GM19455 (cell line): ENCODE measurements at regions not wholly inside any gene's neighbourhood (a gene's known extent, or its start where the extent isn't known, plus 50 kb on each side); places are given as distances from the start of the nearest gene placed in this dataset.
"Not testable (repeated sequence)": the region's sequence is repeated elsewhere in the genome, so short reads cannot be mapped to it uniquely, and the experiment has no call there.

Experiments used
- ATAC-seq: cut with Tn5 transposase; IDR thresholded peaks from one replicate; pipeline ENCODE4 v1.9.1; 2021; ENCODE audit not compliant: unreplicated experiment

GRCh38 chr6:133099573-133099972 lies 141.6 kb upstream of the EYA4 start:
- no peak for ATAC-seq

- no peak for ATAC-seq
Measured at GRCh38 chr6:133100865-133101264, 140.3 kb upstream of the EYA4 start.

- no peak for ATAC-seq
Measured at GRCh38 chr6:133101790-133102189, 139.4 kb upstream of the EYA4 start.

- no peak for ATAC-seq
Measured at GRCh38 chr6:133106934-133107333, 134.2 kb upstream of the EYA4 start.

GRCh38 chr6:133108419-133108818 lies 132.7 kb upstream of the EYA4 start:
- ATAC-seq, result no peak

- no peak for ATAC-seq
Measured at GRCh38 chr6:133114973-133115372, 126.2 kb upstream of the EYA4 start.

GRCh38 chr6:133115946-133116345 lies 125.2 kb upstream of the EYA4 start:
- no peak for ATAC-seq

- no peak for ATAC-seq
Measured at GRCh38 chr6:133128191-133128590, 113.0 kb upstream of the EYA4 start.

- no peak for ATAC-seq
Measured at GRCh38 chr6:133129556-133129955, 111.6 kb upstream of the EYA4 start.

- no peak for ATAC-seq
Measured at GRCh38 chr6:133130863-133131262, 110.3 kb upstream of the EYA4 start.

GRCh38 chr6:133131621-133132465 lies 109.3 kb upstream of the EYA4 start:
- ATAC-seq, result no peak

GRCh38 chr6:133132466-133132971 lies 108.6 kb upstream of the EYA4 start:
- ATAC-seq, result no peak

- ATAC-seq, result no peak
Measured at GRCh38 chr6:133136177-133136880, 104.8 kb upstream of the EYA4 start.

- ATAC-seq, result not testable (repeated sequence)
Measured at GRCh38 chr6:133147470-133148184, 93.5 kb upstream of the EYA4 start.

- ATAC-seq, result no peak
Measured at GRCh38 chr6:133156689-133157088, 84.5 kb upstream of the EYA4 start.

GRCh38 chr6:133157995-133158394 lies 83.2 kb upstream of the EYA4 start:
- ATAC-seq, result no peak

- ATAC-seq, result no peak
Measured at GRCh38 chr6:133159255-133159795, 81.8 kb upstream of the EYA4 start.

- no peak for ATAC-seq
Measured at GRCh38 chr6:133160536-133160935, 80.6 kb upstream of the EYA4 start.

GRCh38 chr6:133165235-133165634 lies 75.9 kb upstream of the EYA4 start:
- no peak for ATAC-seq

- ATAC-seq, result no peak
Measured at GRCh38 chr6:133166766-133167165, 74.4 kb upstream of the EYA4 start.

GRCh38 chr6:133169901-133170300 lies 71.3 kb upstream of the EYA4 start:
- no peak for ATAC-seq
